Activated T-cell treated with anti-CD3 and anti-CD28 coated beads for 24 hours (primary cell): ENCODE measurements at regions not wholly inside any gene's neighbourhood (a gene's known extent, or its start where the extent isn't known, plus 50 kb on each side); places are given as distances from the start of the nearest gene placed in this dataset.
"Not testable (repeated sequence)": the region's sequence is repeated elsewhere in the genome, so short reads cannot be mapped to it uniquely, and the experiment has no call there.

ENCODE experiments used
- DNase-seq: peaks from one replicate; pipeline ENCODE4 v3.0.0-alpha.2; 2020; ENCODE audit warnings: low read depth

DNA sequence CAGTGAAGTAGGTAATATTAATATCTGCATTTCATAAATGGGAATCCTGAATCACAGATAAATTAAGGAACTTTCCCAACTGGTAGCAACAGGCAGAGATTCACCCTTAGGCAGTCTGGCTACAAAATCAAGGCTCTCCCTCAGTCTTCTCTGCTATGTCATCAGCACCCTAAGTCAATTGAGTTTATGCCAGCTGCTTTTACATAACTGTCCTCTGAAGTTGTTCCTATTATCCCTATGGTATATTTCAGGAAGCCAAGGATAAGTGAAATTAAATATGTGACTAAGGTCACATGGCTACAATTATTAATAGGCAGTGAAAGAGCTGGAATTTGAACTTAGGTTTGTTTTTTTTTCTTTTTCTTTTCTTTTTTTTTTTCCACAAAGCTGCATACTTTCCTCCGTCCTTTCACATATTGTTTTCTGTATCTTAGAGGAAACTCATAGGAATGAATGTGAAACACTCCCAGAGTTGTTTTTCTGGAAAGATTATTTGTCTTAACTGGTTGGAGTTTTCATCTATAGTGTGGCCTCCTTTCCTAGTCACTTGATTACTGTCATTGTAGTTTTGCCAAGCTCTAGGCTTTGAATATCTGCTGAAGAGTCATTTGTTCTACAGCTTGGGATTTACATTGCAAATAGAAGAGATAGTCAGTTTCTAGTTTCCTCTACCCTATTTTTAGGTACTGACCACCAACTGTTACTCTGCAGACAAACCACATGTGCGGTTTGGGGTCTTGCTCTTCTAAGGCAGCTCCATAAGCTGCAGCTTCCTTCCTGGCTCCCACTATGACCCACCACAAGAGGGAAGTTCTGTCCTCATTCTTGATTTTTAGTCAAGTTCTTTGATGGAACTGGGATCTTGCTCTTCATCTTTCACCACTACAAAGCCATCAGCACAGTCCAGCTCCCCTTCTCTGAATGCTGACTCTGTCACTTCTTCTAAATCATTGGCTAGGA is 338.0 kb upstream of the KIAA1217 start:
- no peak for DNase-seq

DNA sequence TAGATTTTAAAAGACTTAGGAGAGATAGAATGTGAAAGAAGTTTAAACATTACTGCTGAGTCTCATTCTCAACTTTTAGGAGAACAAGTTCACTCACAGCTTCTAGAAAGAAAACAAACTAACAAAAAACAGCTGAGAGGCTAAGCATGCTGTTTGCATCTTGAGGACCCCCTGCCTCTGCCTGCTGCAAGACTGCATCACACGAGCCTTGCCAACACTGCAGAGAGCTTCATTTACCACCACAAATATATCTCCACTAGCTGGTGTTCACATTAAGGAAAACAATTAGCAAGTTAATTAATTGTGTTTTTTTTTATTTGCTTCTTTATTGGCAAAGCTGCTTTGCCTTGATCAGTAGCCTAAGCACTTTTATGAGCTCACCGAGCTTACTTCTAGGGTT is 336.6 kb upstream of the KIAA1217 start:
- DNase-seq = no peak

DNA sequence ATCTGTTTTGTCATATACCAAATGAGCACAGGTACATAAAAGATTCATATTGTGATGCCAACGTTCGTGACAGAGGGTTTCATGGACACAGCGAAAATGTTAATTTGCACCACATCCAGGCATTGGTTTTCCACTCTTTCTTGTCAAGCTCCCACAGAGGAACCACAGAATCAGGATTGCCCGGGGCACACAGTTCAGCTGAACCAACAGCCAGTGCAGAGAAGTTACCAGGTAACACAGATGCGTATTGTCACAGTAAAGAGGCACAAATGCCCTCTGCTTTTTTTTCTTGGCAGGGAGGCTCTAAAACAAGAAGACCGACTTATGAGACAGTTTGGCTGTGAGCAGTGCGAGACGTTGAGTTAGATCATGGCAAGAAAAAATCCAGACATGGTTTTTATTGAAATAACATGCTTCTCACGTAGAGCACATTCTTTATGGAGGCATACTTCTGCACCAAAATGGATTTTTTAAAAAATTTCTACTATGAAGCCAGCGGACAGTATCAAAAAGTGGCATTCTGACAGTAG is 331.1 kb upstream of the KIAA1217 start:
- DNase-seq = no peak

DNA sequence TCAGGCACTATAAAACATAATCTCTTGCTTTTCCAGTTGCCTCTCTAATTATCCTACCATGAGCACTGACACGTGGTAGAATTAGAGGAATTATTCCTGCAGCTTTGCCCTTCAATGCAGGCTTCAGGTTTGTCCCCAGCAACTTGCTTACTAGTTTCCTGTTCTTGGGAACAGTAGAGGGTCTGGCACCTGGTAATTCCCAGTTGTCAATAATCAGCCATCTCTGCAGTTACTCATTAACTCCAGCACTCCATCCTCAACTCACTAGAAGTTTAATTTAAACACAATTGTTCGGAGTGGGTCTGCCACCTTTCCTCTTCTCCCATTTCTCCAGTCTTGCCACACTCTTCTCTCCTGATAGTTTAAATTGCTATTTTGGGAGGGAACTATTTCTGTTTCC is 324.3 kb upstream of the KIAA1217 start:
- DNase-seq = no peak

DNA sequence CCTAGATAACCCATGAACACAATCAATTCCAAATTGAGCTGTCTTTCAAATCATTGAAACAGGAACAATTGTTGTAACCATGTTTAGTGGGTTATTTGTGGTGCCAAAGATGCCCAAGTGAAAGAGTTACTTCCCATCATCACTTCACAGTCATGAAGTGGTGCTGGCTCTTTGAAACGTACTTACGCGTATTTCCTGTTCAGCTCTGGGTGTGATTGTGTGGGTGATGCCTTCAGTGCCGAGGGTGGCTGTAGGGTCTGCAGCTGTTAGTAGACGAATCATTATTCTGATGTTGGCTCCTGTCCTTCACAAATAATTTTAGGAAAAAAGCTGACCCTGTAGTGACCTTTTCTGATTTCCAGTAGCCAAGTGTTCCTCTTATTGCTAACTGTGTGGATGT is 323.1 kb upstream of the KIAA1217 start:
- DNase-seq = no peak

DNA sequence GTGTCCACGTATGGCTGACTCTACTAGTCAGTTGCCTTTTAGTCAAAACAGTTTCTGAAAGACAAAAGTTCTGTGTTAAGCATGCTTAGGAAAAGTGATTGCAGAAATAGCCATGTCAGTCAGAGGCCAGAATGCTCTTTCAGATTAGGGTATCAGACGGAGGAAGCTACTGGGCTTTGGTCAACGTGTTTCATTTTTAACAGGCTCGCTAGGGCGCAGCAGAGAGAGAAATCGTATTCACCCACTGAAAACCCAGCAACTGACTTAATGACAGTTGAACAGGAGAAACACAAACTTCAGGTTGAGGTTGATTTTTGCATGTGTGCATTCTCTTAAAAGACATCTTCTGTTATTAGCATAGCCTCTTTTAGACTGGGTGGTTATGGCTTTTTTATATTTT is 322.6 kb upstream of the KIAA1217 start:
- DNase-seq = no peak

DNA sequence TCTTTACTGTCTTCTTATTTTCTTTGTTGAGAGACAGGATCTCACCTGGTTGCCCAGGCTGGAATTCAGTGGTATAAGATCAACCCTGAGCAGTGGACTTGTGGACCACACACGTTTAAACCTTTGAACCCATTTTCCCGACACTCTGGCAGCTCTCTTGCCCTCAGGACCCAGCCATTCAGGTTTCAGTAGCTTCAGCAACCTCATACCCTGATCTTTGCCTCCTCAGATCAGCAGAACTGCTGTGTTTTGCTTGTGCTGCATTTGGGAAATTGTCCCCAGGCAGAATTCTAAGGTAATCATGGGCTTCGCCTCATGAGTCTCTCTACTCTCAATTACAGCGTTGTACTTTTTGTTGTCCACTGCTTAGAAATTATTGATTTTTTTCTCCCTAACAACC is 317.6 kb upstream of the KIAA1217 start:
- DNase-seq = no peak

DNA sequence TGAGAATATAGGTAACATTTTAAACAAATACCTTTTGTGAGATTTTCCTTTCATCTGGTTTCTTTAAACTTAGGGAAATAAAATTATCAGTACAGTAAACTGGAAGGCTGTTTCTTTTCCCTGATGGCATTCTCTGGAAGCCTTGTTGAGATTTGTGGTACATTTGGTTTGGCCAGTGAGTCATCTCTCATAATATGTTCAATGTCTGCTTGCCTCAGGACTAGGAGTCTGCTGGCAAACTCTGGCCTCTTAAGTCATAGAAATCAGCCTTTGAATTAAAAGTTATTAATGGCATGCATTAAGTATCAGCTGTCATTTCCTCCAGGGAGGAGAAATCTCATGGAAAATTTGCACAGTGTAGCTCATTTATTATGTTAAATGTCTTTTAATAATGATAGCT is 316.6 kb upstream of the KIAA1217 start:
- no peak for DNase-seq

DNA sequence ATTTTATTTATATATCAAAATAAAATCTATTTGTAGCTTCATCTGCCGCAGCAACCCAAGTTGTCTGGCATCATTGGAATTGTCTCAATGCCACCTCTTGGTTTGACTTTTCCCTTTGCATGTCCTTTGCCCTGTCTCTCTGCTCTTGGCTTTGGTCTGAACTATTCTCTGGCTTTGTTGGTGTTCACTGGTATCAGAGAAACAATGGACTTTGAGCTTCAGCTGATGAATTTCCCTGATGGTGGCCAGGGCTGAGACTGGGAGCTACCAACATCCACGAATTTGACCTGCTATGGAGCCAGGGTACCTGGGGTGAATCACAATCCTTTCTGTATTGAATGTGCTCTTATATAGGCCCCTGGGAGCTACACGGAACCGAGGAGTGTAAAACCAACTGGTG is 311.7 kb upstream of the KIAA1217 start:
- DNase-seq = no peak

DNA sequence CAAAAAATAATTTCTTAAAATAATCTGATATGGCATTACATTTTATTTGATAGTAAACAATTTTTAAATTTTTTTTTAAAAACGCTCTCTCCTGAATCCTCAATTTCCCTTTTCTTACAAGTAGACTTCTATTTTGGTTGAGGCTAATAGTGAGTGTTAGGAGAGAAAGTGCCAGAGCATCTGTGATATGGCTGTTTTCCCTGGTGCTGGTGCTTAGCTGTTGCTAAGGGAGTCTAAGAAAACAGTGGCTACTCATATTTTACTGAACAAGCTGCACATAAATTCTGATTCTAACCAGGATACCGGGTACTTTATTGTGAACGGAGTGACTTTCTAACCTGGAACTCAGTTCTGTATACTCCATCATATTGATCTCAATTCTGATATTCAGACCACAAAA is 311.1 kb upstream of the KIAA1217 start:
- DNase-seq = no peak

DNA sequence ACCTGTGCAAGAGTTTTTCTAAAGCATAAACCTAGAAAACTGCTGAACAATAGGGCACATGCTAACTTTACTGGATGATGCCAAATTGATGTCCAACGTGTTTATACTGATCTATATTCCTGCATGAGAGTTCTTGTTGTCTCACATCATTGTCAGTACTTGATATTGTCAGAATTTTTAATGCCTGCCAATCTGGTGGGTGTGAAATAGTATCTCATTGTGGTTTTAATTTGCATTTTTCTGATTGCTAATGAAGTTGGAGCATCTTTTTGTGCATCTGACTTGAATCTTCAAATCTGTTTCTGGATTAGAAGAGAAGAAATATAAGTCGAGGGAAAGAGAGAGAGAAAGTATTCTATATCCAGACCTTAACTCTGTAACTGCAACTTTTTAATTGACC is 309.8 kb upstream of the KIAA1217 start:
- no peak for DNase-seq

DNA sequence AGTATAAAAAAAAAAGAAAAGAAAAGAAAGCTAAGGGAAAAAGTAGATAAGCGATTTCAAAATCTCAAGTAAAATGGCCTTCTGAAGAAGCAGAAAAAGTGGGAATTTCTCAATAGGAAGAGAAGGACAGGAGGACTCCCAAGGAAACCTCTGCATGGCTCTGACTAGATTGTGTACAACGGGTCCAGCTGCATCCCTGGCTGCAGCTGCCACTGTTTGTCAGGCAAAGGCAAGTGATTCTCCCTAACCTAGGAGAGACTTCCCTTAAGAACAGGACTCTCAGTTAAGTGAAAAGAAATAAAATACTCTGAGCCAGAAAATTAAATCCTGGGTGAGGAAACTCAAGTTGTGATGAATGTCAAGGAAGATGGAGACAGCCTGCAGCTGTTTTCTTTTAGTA is 298.6 kb upstream of the KIAA1217 start:
- DNase-seq = no peak

DNA sequence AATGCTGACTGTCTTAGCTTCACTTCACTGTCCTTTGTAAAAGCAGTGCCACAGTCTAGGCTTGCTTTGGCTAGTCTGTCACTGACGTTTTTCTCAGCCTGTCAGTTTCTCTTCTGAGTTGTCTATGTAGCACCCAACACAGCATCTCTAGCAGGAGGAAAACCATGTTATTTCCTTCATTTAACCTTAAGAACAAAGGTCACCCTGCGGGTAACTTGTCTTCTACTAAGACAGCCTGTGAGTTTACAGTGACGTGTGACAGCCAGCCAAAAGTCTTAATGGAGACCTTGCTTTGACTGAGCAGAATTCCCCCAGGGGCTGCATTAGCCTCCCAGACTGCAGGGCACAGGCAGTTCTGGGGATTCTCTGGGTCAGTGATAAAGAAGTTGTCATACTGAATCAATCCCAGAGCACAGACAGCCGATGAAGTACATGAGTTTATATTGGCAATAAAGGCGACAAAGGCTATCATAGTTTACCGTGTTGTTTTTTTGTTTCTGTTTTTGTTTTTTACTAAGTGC is 296.0 kb upstream of the KIAA1217 start:
- no peak for DNase-seq

DNA sequence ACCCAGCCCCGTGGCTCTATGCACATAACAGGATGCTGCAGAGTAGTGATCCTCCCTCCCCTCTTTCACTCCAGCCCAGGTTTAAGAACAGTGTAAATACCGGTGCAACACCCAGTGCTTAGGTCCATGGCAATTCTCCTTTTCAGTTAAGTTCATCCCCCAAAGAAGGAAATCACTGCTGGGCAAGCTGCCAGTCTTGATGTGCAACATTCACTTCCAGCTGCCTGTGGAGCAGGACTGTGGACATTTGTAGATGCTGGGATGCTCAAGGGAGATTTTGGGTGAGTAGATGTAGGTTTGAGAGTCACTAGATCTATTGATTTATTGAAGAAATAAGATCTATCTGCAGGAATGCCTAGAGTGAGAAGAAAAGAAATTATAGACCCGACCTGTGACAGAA is 294.3 kb upstream of the KIAA1217 start:
- no peak for DNase-seq

DNA sequence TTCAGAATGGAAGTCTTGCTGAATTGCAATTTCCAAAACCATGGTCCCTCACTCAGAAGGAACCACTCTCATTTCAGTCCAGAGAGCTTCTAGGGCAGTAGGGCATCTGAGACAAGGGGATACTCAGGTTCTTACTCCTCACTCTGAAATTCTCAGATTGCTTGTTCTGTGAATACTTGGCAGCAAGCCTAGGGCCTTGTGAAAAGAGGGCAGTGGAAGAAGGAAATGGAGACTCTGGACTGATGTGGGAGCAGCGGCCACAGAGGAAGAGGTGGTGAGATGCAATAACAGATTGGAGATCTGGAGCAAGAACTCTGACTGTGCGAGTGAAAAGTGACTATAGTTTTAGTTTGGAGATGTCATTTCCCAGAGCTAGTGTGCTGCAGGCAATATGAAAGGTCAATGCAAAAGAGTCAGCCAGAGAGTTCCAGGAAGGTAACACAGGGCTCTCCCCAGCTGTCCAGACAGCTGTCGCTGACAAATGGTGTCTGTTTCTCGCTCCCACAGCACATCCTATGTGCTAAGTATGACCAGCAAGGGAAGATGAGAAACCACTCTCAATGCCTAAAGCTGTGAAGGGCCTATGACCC is 291.6 kb upstream of the KIAA1217 start:
- DNase-seq = no peak

DNA sequence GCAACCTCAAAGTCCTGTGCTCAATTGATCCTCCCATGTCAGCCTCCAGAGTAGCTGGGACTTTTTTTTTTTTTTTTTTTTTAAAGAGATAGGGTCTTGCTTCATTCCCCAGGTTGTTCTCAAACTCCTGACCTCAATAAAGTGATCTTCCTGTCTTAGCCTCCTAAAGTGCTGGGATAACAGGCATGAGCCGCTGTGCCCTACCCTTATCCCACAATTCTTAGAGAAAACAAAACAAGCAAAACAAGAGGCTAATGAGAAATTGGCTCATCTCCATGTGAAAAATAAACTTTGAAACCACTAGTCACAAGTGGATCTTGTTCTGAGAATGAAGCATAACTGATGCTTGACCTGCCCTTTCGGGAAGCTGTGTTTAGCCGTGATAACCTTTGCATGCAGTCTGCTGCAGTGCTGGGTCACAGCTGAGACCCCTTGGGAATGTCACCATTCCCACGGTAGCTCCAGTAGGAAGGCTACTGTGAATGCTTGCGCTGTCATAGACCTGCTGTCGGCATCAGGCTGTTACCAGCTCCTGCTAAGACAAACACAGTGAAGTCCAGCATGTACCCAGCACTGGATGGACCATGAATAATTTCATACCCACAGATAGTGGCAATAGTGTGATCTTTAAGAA is 290.7 kb upstream of the KIAA1217 start:
- DNase-seq = no peak

DNA sequence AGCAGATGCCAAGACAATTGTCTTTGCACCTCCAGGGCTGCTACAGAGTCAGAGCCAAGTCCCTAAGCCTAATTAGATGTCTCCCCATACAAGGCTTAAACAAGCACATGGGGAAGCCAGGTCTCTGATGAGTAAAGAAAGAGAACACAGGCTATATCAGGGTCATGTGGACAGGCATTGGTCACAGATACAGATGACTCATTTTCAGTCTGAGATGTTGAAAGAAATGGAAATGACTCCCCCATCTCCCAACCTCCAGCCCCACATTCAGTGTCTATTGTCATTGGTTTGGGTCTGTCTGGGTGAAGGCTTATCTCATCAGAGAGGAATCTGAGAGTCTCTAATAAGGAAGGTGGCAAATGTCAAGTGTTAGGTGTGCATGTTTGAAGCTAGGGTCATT is 290.1 kb upstream of the KIAA1217 start:
- no peak for DNase-seq

DNA sequence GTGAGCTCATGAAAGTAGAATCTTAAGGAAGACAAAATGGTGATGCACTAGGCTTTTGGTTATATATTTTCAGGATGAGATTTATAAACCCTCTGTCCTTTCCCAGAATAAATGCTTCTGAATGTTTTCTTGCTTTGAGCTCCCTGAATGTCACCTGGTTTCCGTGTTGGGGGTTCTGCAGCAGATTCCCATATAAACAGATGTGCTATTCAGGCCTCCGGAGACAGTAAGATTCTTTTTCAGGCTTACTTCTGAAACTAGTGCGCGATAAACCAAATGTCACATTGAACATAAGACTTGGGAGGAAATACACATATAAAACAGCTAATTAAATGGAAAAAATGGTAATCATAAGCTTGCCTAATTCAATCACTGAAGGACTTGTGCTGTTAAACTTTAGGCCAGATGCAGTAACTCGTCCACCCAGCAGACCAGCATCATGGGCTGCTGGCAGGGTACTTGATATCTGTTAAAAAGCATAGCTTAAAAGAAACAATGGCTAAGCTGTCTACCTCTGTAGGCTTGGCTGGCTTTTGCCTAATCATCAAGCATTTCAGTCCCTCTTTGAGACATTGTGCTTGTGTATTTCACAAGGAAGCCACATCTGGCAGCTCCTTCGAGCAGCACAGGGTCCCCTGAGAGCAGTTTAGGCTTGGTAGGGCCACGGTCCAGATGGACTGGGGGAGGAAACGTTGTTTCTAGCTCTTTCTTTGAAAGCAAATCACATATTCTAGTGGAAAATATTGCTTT is 281.2 kb upstream of the KIAA1217 start:
- DNase-seq = no peak

DNA sequence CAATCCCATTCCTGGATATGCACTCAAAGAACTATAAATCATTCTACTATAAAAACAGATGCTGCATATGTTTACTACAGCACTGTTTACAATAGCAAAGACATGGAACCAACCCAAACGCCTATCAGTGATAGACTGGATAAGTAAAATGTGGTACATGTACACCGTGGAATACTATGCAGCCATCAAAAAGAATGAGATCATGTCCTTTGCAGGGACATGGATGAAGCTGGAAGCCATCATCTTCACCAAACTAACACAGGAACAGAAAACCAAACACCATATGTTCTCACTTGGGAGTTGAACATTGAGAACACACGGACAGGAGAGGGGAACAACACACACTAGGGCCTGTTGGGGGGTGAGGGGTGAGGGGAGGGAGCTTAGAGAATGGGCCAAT is 274.9 kb upstream of the KIAA1217 start:
- not testable (repeated sequence) for DNase-seq

DNA sequence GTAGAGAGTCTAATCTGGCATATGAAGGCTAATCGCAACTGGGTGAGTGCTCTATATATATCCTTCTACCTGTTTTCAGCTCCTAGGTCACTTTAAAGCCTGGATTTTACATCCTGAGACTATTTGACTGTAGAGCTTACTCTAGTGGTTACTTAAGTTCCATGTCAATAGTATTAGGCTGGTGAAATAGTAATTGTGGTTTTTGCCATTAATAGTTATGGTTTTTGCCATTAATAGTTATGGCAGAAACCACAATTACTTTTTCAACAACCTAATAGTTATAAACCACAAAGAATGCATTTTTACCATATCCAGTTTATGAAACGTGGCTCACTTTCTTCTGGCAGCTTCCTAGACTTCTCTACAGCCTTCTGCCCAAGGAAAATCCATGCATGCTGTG is 263.1 kb upstream of the KIAA1217 start:
- DNase-seq = no peak

DNA sequence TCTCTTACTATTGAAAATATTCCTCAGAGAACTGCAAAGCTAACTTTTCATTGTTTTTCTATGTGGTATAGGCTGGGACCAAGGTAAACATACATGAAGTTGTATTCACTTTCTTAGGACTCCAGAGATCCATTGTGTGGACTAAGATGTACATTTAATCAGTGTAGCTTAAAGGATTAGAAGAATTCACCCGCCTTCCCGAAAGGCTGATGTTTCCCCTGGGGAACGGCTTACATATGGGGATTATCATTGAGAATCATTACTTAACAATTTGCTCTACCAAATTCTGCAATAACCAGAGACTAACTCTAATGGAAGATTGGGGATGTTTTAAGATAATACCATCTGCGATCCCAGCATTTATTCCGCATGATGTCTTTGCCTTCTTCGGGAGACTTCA is 257.1 kb upstream of the KIAA1217 start:
- DNase-seq = no peak
